Endothelial cell of umbilical vein (primary cell): ENCODE measurements at regions not wholly inside any gene's neighbourhood (a gene's known extent, or its start where the extent isn't known, plus 50 kb on each side); places are given as distances from the start of the nearest gene placed in this dataset.

Experiments used
- BruUV-seq: library from RNA; stranded (reverse); fragments of 400-500 nt; replicated peaks from 2 replicates; lab custom pipeline; 2021; lab: Mats Ljungman, UMichigan
- CTCF ChIA-PET: fragments of 300-600, 350-600 bp; sonication (Branson Sonifier 250); formaldehyde crosslinking; loops from one replicate; lab custom pipeline; 2021; ENCODE audit warnings: antibody characterized with exemption, inconsistent platforms; lab: Charles Lee
- POLR2A ChIA-PET: fragments of 300-600, 350-600 bp; sonication (Branson Sonifier 250); formaldehyde crosslinking; loops from one replicate; lab custom pipeline; 2021; ENCODE audit warnings: antibody characterized with exemption, inconsistent platforms; lab: Charles Lee
- DNase-seq: peaks from one replicate; pipeline ENCODE4 v3.0.0-alpha.2; 2011; ENCODE audit warnings: low read depth, low spot score
- FAIRE-seq: peaks from 2 replicates; lab custom pipeline; 2011; peaks lifted over from hg19 to GRCh38; lab: Jason Lieb, UNC
- H2AFZ ChIP-seq: 2 replicates; pipeline ENCODE4 v1.6.0; 2012; ENCODE audit warnings: low read depth, low read length, control low read depth, inconsistent platforms
- H3K27ac ChIP-seq: 2 replicates; pipeline ENCODE4 v1.5.1; 2011; ENCODE audit warnings: low read depth, mild to moderate bottlenecking, control low read depth, low read length, moderate library complexity; ENCODE audit not compliant: insufficient read depth
- H3K27me3 ChIP-seq, 2 experiments: 2 replicates each; pipeline versions ENCODE4 v1.6.0 to v1.6.1; 2011; ENCODE audit warnings: low read length in 2 of 2, mixed read lengths in 1 of 2; ENCODE audit not compliant: control insufficient read depth in 2 of 2, insufficient read depth in 2 of 2
- H3K36me3 ChIP-seq, 2 experiments: 2 replicates in 1 of 2; 3 replicates in 1 of 2; pipeline ENCODE4 v1.5.1; 2011; ENCODE audit warnings: low read length in 2 of 2, mild to moderate bottlenecking in 1 of 2, moderate library complexity in 1 of 2; ENCODE audit not compliant: control insufficient read depth in 2 of 2, insufficient read depth in 2 of 2; ENCODE audit errors: extremely low read depth in 1 of 2
- H3K4me1 ChIP-seq: 3 replicates; pipeline ENCODE4 v1.5.1; 2011; ENCODE audit warnings: mild to moderate bottlenecking, low read length; ENCODE audit not compliant: control insufficient read depth, insufficient read depth; ENCODE audit errors: extremely low read depth
- H3K4me2 ChIP-seq: 2 replicates; pipeline ENCODE4 v1.6.1; 2011; ENCODE audit warnings: low read length, control low read depth, mixed read lengths; ENCODE audit not compliant: insufficient read depth
- H3K4me3 ChIP-seq, 3 experiments: fragments of 200-600 bp in 1 of 3; sonication (generic), shearing (Covaris generic) in 1 of 3; replicated peaks in 1 of 3; 2 replicates each; pipeline ENCODE4 v1.5.1; 2011 to 2016; ENCODE audit warnings: control low read depth in 3 of 3, low read length in 3 of 3, mild to moderate bottlenecking in 2 of 3, inconsistent platforms in 1 of 3, low read depth in 1 of 3, moderate library complexity in 1 of 3; ENCODE audit not compliant: insufficient read depth in 1 of 3
- H3K79me2 ChIP-seq: 2 replicates; pipeline ENCODE4 v1.6.0; 2012; ENCODE audit warnings: low read length, inconsistent platforms; ENCODE audit not compliant: control insufficient read depth, insufficient read depth
- H3K9ac ChIP-seq: replicated peaks from 2 replicates; pipeline ENCODE3; 2011; ENCODE audit warnings: low read length, control low read depth; ENCODE audit not compliant: insufficient read depth; ENCODE audit errors: extremely low read depth
- H3K9me1 ChIP-seq: replicated peaks from 3 replicates; pipeline ENCODE4 v1.6.0; 2011; ENCODE audit warnings: mild to moderate bottlenecking, low read length; ENCODE audit not compliant: control insufficient read depth, insufficient read depth; ENCODE audit errors: extremely low read depth
- H3K9me3 ChIP-seq: replicated peaks from 2 replicates; pipeline ENCODE4 v1.5.1; 2012; ENCODE audit warnings: low read length, inconsistent platforms; ENCODE audit not compliant: control insufficient read depth, insufficient read depth
- H4K20me1 ChIP-seq: replicated peaks from 2 replicates; pipeline ENCODE3; 2011; ENCODE audit warnings: mild to moderate bottlenecking, low read length; ENCODE audit not compliant: control insufficient read depth, insufficient read depth; ENCODE audit errors: extremely low read depth
- EZH2 ChIP-seq: IDR thresholded peaks from 2 replicates; pipeline ENCODE4 v1.6.1; 2012; ENCODE audit warnings: borderline replicate concordance, low read depth, mild to moderate bottlenecking, moderate library complexity, low read length, inconsistent platforms; ENCODE audit not compliant: severe bottlenecking
- FOS ChIP-seq: IDR thresholded peaks from 2 replicates; pipeline ENCODE4 v1.6.1; 2011; ENCODE audit warnings: mild to moderate bottlenecking, low read length, moderate library complexity, borderline replicate concordance; ENCODE audit not compliant: insufficient read depth
- GATA2 ChIP-seq: IDR thresholded peaks from 2 replicates; pipeline ENCODE4 v1.7.0; 2011; ENCODE audit warnings: low read depth, mild to moderate bottlenecking, moderate library complexity, mixed read lengths, low read length; ENCODE audit not compliant: insufficient read length, insufficient read depth
- JUN ChIP-seq: IDR thresholded peaks from 2 replicates; pipeline ENCODE4 v1.6.1; 2011; ENCODE audit warnings: borderline replicate concordance, low read depth; ENCODE audit not compliant: insufficient read length, insufficient read depth
- POLR2AphosphoS5 ChIP-seq: IDR thresholded peaks from 2 replicates; pipeline ENCODE4 v1.6.1; 2012; ENCODE audit warnings: low read depth, mild to moderate bottlenecking, control low read depth, low read length, moderate library complexity; ENCODE audit not compliant: insufficient read depth
- dilution Hi-C: fragments of 300-500 bp; cut with MboI; formaldehyde crosslinking; loops from one replicate; pipeline ENCODE4 v1.15.0; 2019; ENCODE audit warnings: low sequenced_read_pairs; ENCODE audit not compliant: extremely low pct_ligation_motif_present
- intact Hi-C: fragments of 100-400 bp; cut with micrococcal nuclease; formaldehyde crosslinking; loops from one replicate; pipeline ENCODE4 v1.10.0; 2022
- TF ChIP-seq, protein P1 (sequence below), 2 donors: IDR thresholded peaks; 1 replicate in 1 of 2; 2 replicates in 1 of 2; pipeline ENCODE4 v1.5.1; 2011; ENCODE audit warnings: low read length in 2 of 2, mild to moderate bottlenecking in 2 of 2, moderate library complexity in 2 of 2, control low read depth in 1 of 2, inconsistent platforms in 1 of 2, low read depth in 1 of 2; ENCODE audit not compliant: insufficient read depth in 1 of 2; ENCODE audit errors: extremely low read depth in 1 of 2

- no peak for FAIRE-seq
- POLR2A ChIA-PET: no interaction called here
These were observed 133.2 kb upstream of the GULP1 start for GRCh38 chr2:188158337-188159100.

More at GRCh38 chr2:188158337-188159100, 133.2 kb upstream of the GULP1 start:
- Histone ChIP-seq H3K27ac (no peak overlapping the region), H3K9me1 (no peaks in the 10 kb centered on the region), H3K9me3 (no peaks in the 10 kb centered on the region), H3K79me2 (no peaks in the 10 kb centered on the region), H3K4me1 (no peaks in the 10 kb centered on the region), H3K4me2 (no peak overlapping the region), H3K36me3 (no peaks in the 10 kb centered on the region), H2AFZ (no peak overlapping the region), H3K4me3 (no peak overlapping the region), H3K27me3 (no peaks in the 10 kb centered on the region), H3K9ac (no peak overlapping the region), H4K20me1 (no peaks in the 10 kb centered on the region)
- no TSS peak for BruUV-seq
- DNase-seq: no peak
- intact Hi-C loops: no loop called here
- no peak for TF ChIP-seq EZH2
- no peak for TF ChIP-seq GATA2
- no peak for TF ChIP-seq FOS
- no peak for TF ChIP-seq POLR2AphosphoS5
- TF ChIP-seq JUN: no peak
- TF ChIP-seq, protein P1, sequence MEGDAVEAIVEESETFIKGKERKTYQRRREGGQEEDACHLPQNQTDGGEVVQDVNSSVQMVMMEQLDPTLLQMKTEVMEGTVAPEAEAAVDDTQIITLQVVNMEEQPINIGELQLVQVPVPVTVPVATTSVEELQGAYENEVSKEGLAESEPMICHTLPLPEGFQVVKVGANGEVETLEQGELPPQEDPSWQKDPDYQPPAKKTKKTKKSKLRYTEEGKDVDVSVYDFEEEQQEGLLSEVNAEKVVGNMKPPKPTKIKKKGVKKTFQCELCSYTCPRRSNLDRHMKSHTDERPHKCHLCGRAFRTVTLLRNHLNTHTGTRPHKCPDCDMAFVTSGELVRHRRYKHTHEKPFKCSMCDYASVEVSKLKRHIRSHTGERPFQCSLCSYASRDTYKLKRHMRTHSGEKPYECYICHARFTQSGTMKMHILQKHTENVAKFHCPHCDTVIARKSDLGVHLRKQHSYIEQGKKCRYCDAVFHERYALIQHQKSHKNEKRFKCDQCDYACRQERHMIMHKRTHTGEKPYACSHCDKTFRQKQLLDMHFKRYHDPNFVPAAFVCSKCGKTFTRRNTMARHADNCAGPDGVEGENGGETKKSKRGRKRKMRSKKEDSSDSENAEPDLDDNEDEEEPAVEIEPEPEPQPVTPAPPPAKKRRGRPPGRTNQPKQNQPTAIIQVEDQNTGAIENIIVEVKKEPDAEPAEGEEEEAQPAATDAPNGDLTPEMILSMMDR (IDR thresholded peaks at IDR 0.05; ENCODE audit: extremely low read depth in 1 of 2, insufficient read depth in 1 of 2, low read depth in 1 of 2, low read length in 2 of 2): no peak
- CTCF ChIA-PET: no interaction called here
- dilution Hi-C loops: no loop called here
